GM23338 (cell line): ENCODE measurements at regions not wholly inside any gene's neighbourhood (a gene's known extent, or its start where the extent isn't known, plus 50 kb on each side); places are given as distances from the start of the nearest gene placed in this dataset.

Experiments used
- CTCF ChIP-seq, 2 experiments: fragments of 200-600 bp in 1 of 2; sonication (generic) in 1 of 2; conservative IDR thresholded peaks; 2 replicates each; pipeline versions ENCODE4 v1.5.1 to v1.6.1; 2016 to 2017; ENCODE audit warnings: antibody characterized with exemption in 2 of 2, low read depth in 2 of 2, mild to moderate bottlenecking in 2 of 2, moderate library complexity in 1 of 2
- ETS1 ChIP-seq: IDR thresholded peaks from 2 replicates; pipeline ENCODE4 v1.6.1; 2016; ENCODE audit warnings: antibody characterized with exemption
- EZH2 ChIP-seq: fragments of 200-600 bp; sonication (generic); IDR thresholded peaks from one replicate; pipeline ENCODE4 v1.8.0; 2017; ENCODE audit warnings: antibody characterized with exemption, mild to moderate bottlenecking, low read depth; ENCODE audit not compliant: unreplicated experiment
- EZH2phosphoT487 ChIP-seq: fragments of 200-600 bp; sonication (generic); IDR thresholded peaks from one replicate; pipeline ENCODE4 v1.8.1; 2018; ENCODE audit warnings: antibody characterized with exemption; ENCODE audit not compliant: unreplicated experiment
- JUNB ChIP-seq: IDR thresholded peaks from one replicate; pipeline ENCODE4 v1.6.1; 2016; ENCODE audit warnings: antibody characterized with exemption; ENCODE audit not compliant: unreplicated experiment
- POLR2AphosphoS5 ChIP-seq: IDR thresholded peaks from 2 replicates; pipeline ENCODE4 v1.6.1; 2016; ENCODE audit warnings: antibody characterized with exemption, low read depth
- STAT1 ChIP-seq: IDR thresholded peaks from one replicate; pipeline ENCODE4 v1.6.1; 2016; ENCODE audit warnings: antibody characterized with exemption; ENCODE audit not compliant: unreplicated experiment

- TF ChIP-seq JUNB (no peak), CTCF (conservative IDR thresholded peaks at IDR 0.05; ENCODE audit: low read depth in 2 of 2) (no peak), POLR2AphosphoS5 (no peak), EZH2 (no peak), STAT1 (no peak), EZH2phosphoT487 (no peak), ETS1 (no peak)
Observed at GRCh38 chr2:225182126-225182525, 139.9 kb upstream of the DOCK10 start.
